BE2C (cell line): ENCODE measurements at regions not wholly inside any gene's neighbourhood (a gene's known extent, or its start where the extent isn't known, plus 50 kb on each side); places are given as distances from the start of the nearest gene placed in this dataset.

Source experiments
- DNase-seq: peaks from one replicate; pipeline ENCODE4 v3.0.0-alpha.2; 2020
- H3K27me3 ChIP-seq: fragments of 250-450 bp; sonication (Bioruptor Pico); 2 replicates; pipeline ENCODE4 v1.5.1; 2020; ENCODE audit warnings: mild to moderate bottlenecking
- H3K36me3 ChIP-seq: fragments of 250-450 bp; sonication (Bioruptor Pico); 2 replicates; pipeline ENCODE4 v1.5.1; 2020; ENCODE audit warnings: mild to moderate bottlenecking
- H3K4me1 ChIP-seq: fragments of 250-450 bp; sonication (Bioruptor Pico); 2 replicates; pipeline ENCODE4 v1.5.1; 2020
- H3K4me3 ChIP-seq: 2 replicates; pipeline ENCODE4 v1.5.1; 2011; ENCODE audit warnings: low read depth, low read length
- H3K9me3 ChIP-seq: fragments of 250-450 bp; sonication (Bioruptor Pico); 2 replicates; pipeline ENCODE4 v1.5.1; 2020
- TF ChIP-seq, protein P1 (sequence below): IDR thresholded peaks from 2 replicates; pipeline ENCODE4 v1.5.1; 2012; ENCODE audit warnings: mild to moderate bottlenecking, low read depth, low read length

DNA sequence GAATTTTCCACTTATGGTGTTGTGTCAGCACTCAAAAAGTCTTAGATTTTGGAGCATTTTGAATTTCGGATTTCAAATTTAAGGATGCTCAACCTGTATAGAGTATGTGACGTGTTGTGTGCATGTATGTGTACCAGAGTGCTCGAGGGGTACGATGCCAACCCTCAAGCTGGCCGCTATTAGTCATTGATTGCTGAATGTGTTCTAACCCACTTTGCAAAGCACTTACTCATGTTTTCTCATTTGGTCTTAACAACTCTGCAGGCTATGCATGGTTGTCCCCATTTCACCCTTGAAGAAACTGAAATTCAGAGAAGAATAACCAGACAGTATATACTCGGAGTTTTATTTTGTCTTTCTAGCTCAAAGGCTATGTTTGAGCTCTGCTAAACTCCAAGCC is 196.4 kb upstream of the TENM4 start:
- Histone ChIP-seq H3K36me3 (no peaks in the 10 kb centered on the region), H3K4me3 (no peak overlapping the region), H3K9me3 (no peaks in the 10 kb centered on the region), H3K4me1 (no peaks in the 10 kb centered on the region), H3K27me3 (no peaks in the 10 kb centered on the region)
- TF ChIP-seq, protein P1, sequence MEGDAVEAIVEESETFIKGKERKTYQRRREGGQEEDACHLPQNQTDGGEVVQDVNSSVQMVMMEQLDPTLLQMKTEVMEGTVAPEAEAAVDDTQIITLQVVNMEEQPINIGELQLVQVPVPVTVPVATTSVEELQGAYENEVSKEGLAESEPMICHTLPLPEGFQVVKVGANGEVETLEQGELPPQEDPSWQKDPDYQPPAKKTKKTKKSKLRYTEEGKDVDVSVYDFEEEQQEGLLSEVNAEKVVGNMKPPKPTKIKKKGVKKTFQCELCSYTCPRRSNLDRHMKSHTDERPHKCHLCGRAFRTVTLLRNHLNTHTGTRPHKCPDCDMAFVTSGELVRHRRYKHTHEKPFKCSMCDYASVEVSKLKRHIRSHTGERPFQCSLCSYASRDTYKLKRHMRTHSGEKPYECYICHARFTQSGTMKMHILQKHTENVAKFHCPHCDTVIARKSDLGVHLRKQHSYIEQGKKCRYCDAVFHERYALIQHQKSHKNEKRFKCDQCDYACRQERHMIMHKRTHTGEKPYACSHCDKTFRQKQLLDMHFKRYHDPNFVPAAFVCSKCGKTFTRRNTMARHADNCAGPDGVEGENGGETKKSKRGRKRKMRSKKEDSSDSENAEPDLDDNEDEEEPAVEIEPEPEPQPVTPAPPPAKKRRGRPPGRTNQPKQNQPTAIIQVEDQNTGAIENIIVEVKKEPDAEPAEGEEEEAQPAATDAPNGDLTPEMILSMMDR, result no peak
- DNase-seq, result no peak

DNA sequence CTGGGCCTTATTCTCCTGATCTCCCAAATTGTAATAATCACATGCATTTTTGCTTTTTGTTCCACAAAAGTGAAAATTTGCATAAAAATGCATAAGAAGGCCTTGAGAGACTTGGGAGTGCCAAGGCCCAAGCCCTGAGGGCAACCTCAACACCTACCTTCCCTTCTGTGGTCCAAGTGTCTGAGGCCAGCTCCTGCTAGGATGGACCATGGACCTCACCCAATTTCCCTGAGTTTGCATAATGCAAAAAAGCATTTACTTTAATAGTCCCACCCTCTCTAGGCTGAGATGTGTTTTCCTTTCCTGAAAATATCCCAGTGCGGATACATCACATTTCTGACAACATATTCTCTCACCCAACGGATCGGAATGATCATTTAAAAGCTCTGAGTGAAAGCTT is 194.1 kb upstream of the TENM4 start:
- Histone ChIP-seq H3K4me1 (no peaks in the 10 kb centered on the region), H3K4me3 (no peak overlapping the region), H3K36me3 (no peaks in the 10 kb centered on the region), H3K27me3 (no peaks in the 10 kb centered on the region), H3K9me3 (no peaks in the 10 kb centered on the region)
- no peak for DNase-seq
- TF ChIP-seq, protein P1, result no peak

DNA sequence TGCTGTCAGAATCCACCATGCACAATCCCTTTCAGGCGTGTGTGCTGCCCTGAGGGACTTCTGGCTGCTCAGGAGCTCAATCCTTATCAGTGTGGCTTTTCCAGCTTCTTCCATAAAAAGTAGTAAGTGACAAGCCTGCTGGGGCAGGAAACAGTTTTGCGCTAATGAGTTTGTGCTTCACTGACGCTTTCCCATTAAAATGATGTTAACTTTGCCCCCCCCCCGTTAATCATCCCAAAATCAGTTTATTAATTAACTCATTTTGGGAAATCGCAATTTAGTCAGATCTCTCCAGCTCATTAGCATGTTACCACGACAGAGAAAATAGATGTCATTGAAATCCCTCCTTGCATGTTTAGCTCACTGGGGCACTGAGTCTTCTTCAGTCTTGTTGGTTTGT is 186.5 kb upstream of the TENM4 start:
- Histone ChIP-seq H3K4me3 (no peak overlapping the region), H3K27me3 (no peaks in the 10 kb centered on the region), H3K9me3 (no peaks in the 10 kb centered on the region), H3K36me3 (no peaks in the 10 kb centered on the region), H3K4me1 (no peaks in the 10 kb centered on the region)
- no peak for DNase-seq
- TF ChIP-seq, protein P1, result no peak

DNA sequence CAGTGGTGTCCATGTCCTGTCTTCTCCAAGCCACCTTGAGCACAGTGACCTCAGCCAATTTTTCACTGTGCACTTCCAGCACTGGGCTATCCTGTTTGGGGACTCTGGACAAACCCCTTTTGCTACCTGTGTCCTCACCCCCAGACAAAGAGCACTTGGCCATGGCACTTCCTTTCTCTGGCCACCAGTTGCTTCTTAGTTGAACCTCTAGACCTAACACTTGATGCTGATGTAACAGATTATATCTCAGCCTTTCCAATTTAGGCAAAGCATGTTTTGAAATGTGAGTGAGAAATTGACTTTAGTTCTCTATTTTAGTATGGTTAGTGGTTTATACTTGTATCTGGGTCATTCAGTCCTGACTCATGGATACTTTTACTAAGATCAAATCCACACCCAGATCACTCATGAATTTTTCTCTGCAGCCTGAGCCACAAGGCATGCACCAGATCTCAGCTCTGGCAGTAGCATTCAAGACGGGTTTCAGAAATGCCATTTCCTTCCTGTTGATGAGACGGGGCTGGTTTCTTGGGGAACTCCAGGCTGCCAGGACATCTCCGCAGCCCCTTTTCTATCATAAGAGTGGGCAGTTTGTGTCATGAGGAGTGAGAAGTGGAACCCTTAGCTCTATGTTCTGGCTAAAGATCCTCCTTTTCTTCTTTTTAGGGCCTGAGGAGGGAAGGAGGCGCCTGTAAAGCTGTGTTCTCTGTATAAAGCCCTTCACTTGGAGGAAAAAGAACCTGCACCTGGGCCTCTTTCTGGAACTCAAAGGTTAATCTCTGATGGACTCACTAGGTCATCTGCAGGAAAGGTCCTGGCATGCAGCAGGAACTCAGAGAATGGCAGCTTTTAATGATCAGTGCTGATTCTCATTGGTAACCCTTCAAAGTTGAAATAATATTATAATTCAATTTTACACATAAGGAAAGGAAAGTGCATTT is 185.6 kb upstream of the TENM4 start:
- Histone ChIP-seq H3K4me1 (no peaks in the 10 kb centered on the region), H3K36me3 (no peaks in the 10 kb centered on the region), H3K9me3 (no peaks in the 10 kb centered on the region), H3K4me3 (no peak overlapping the region), H3K27me3 (no peaks in the 10 kb centered on the region)
- TF ChIP-seq, protein P1, result no peak
- no peak for DNase-seq

DNA sequence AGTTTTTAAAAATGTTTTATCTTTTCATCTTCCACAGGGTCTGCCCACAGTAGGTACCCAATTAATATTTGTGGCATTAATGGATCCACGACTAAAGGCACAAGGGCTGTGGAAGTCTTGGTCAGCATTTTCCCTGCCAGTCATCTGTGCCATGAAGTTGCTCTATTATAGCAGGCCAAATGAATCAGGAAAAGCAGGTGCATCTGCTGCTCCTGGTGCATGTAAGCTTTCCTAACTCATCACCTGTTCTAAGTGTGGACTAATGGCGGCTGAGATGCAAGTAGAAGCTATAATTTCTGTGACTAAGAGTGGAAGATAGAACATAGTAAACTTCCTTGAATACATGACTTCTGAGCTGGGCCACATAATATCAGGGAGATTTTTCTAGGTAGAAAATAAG is 182.5 kb upstream of the TENM4 start:
- TF ChIP-seq, protein P1, result no peak
- Histone ChIP-seq H3K4me1 (no peaks in the 10 kb centered on the region), H3K27me3 (no peaks in the 10 kb centered on the region), H3K9me3 (no peaks in the 10 kb centered on the region), H3K36me3 (no peaks in the 10 kb centered on the region), H3K4me3 (no peak overlapping the region)
- DNase-seq, result no peak

DNA sequence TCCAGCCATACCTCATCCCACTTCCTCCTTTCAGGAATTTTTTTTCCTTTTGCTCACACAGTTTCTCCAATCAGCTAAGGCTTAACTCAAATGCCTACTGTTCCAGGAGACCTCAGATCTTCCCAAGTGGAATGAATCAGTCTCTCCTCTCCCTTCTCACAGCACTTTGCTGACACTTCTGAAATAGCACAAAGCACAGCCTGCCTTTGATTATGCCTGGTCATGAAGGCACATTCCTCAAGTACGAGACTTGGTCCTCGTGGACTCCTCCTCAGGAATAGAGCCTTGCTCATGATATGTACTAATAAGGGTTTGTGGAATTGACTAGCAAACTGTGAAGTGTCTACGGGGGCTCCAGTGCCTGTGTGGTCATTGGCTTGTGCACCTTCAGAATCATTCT is 176.7 kb upstream of the TENM4 start:
- Histone ChIP-seq H3K4me1 (no peaks in the 10 kb centered on the region), H3K27me3 (no peaks in the 10 kb centered on the region), H3K9me3 (no peaks in the 10 kb centered on the region), H3K4me3 (no peak overlapping the region), H3K36me3 (no peaks in the 10 kb centered on the region)
- TF ChIP-seq, protein P1, result no peak
- DNase-seq, result no peak
